ENCODE measurements at regions not wholly inside any gene's neighbourhood (a gene's known extent, or its start where the extent isn't known, plus 50 kb on each side); places are given as distances from the start of the nearest gene placed in this dataset.
"Not testable (repeated sequence)": the region's sequence is repeated elsewhere in the genome, so short reads cannot be mapped to it uniquely, and the experiment has no call there.

DNA sequence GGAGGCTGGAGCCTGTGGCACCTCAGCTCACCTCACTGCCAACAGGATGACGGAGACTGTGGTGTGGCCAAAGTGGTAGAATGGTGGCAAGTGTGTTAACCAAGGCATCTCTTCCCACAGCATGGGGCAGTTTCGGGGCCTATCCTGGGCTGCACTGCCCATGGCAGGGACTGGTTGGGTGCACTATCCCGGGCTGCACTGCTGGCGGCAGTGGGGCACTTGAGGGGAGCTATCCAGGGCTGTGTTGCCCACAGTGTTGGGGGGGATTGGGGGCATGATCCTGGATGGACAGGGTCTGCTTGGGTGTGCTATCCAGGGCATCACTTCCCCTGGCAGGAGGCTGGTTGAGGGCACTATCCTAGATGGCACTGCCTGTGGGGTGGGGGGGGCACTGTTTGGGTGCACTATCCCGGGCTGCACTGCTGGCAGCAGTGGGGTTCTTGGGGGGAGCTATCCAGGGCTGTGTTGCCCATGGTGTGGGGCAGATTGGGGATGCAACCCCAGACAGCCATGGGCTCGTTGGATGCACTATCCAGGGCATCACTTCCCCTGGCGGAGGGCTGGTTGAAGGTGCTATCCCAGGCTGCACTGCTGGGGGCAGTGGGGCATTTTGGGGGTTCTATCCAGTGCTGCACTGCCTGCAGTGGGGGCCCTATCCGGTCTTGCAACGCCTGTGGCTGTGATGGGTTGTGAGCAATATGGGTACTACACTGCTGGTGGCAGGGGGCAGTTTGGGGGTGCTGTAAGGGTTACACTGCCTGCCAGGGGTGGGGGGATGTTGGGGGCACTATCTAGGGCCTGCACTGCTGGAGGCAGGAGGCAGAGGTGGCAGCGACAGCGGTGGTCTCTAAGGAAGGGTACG lies 129.7 kb downstream of the ZNF248 start:
- Histone ChIP-seq H3K36me3 (ENCODE audit: insufficient read depth, low read length) (no peaks in the 10 kb centered on the region), H3K79me2 (ENCODE audit: insufficient read depth, low read length) (no peaks in the 10 kb centered on the region), H3K4me1 (ENCODE audit: insufficient read depth, low read length, poor library complexity, severe bottlenecking) (no peaks in the 10 kb centered on the region), H3K4me3 (ENCODE audit: low read length, poor library complexity, severe bottlenecking) (no peak overlapping the region), H3F3A (ENCODE audit: low read depth) (no peaks in the 10 kb centered on the region), H3K4me2 (ENCODE audit: low read depth, low read length, poor library complexity, severe bottlenecking) (no peak overlapping the region), H3K9me2 (replicated peaks; ENCODE audit: low read depth, low read length) (no peaks in the 10 kb centered on the region), H3K27me3 (ENCODE audit: insufficient read depth, low read length, poor library complexity, severe bottlenecking) (no peaks in the 10 kb centered on the region), H3K9ac (ENCODE audit: low read depth, low read length, poor library complexity, severe bottlenecking) (no peak overlapping the region), H3K9me3 (ENCODE audit: insufficient read depth, low read depth, low read length) (no peaks in the 10 kb centered on the region), H4K20me1 (ENCODE audit: insufficient read depth, low read length, poor library complexity, severe bottlenecking) (no peaks in the 10 kb centered on the region), H2AFZ (ENCODE audit: low read length) (no peak overlapping the region)
- TF ChIP-seq, protein P1, sequence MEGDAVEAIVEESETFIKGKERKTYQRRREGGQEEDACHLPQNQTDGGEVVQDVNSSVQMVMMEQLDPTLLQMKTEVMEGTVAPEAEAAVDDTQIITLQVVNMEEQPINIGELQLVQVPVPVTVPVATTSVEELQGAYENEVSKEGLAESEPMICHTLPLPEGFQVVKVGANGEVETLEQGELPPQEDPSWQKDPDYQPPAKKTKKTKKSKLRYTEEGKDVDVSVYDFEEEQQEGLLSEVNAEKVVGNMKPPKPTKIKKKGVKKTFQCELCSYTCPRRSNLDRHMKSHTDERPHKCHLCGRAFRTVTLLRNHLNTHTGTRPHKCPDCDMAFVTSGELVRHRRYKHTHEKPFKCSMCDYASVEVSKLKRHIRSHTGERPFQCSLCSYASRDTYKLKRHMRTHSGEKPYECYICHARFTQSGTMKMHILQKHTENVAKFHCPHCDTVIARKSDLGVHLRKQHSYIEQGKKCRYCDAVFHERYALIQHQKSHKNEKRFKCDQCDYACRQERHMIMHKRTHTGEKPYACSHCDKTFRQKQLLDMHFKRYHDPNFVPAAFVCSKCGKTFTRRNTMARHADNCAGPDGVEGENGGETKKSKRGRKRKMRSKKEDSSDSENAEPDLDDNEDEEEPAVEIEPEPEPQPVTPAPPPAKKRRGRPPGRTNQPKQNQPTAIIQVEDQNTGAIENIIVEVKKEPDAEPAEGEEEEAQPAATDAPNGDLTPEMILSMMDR (conservative IDR thresholded peaks at IDR 0.05; ENCODE audit: low read length) = no peak
- no peak for TF ChIP-seq EZH2phosphoT487 (IDR thresholded peaks at IDR 0.05; ENCODE audit: borderline replicate concordance)

DNA sequence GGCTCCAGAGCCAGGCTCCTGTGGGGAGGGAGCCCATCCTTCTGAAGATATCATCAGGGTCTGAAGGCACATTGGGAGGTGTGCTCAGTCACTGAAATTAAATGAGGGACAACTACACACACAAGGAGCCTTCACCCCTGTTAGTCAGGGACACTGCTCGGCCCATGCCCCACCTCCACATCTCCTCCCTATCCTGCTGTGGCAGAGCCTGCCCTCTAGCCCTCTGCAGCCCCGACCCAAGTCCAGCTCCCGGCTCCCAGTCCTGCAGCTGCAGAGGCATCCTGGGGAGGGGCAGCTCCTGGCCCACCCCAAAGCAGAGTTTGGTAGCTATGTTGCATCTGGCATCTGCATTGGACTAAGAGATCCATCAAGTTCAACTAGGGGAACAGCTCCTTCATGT lies 136.3 kb downstream of the ZNF248 start:
- Histone ChIP-seq H3K9ac (ENCODE audit: low read depth, low read length, poor library complexity, severe bottlenecking) (no peak overlapping the region), H3K4me1 (ENCODE audit: insufficient read depth, low read length, poor library complexity, severe bottlenecking) (no peaks in the 10 kb centered on the region), H3K9me3 (ENCODE audit: insufficient read depth, low read depth, low read length) (peaks cover 9% of the 10 kb centered on the region; the same call in 1 of the 2 replicates), H3K36me3 (ENCODE audit: insufficient read depth, low read length) (no peaks in the 10 kb centered on the region), H3K9me2 (replicated peaks; ENCODE audit: low read depth, low read length) (no peaks in the 10 kb centered on the region), H3K4me2 (ENCODE audit: low read depth, low read length, poor library complexity, severe bottlenecking) (no peak overlapping the region), H3K27me3 (ENCODE audit: insufficient read depth, low read length, poor library complexity, severe bottlenecking) (no peaks in the 10 kb centered on the region), H3K79me2 (ENCODE audit: insufficient read depth, low read length) (no peaks in the 10 kb centered on the region), H4K20me1 (ENCODE audit: insufficient read depth, low read length, poor library complexity, severe bottlenecking) (no peaks in the 10 kb centered on the region), H3K4me3 (ENCODE audit: low read length, poor library complexity, severe bottlenecking) (no peak overlapping the region), H2AFZ (ENCODE audit: low read length) (no peak overlapping the region), H3F3A (ENCODE audit: low read depth) (no peaks in the 10 kb centered on the region)
- no peak for TF ChIP-seq EZH2phosphoT487 (IDR thresholded peaks at IDR 0.05; ENCODE audit: borderline replicate concordance)
- TF ChIP-seq, protein P1 (conservative IDR thresholded peaks at IDR 0.05; ENCODE audit: low read length) = no peak

DNA sequence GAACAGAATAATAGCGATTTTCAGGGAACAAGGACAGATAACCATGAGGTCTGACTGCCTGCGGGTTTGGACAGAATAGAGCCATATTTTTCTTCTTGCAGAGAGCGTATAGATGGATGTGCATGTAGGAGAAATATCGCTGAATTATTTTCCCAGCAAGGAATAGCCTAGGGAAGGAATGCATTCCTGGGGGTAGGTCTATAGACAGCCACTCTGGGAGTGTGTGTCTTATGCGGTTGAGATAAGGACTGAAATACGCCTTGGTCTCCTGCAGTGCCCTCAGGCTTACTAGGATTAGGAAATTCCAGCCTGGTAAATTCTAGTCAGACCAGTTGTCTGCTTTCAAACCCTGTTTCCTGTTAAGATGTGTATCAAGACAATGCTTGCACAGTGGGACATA lies 139.3 kb downstream of the ZNF248 start:
- H3K4me3 ChIP-seq (ENCODE audit: low read length, poor library complexity, severe bottlenecking); H3K36me3 ChIP-seq (ENCODE audit: insufficient read depth, low read length); H3K9ac ChIP-seq (ENCODE audit: low read depth, low read length, poor library complexity, severe bottlenecking); H3K27me3 ChIP-seq (ENCODE audit: insufficient read depth, low read length, poor library complexity, severe bottlenecking); H3K4me2 ChIP-seq (ENCODE audit: low read depth, low read length, poor library complexity, severe bottlenecking); H3F3A ChIP-seq (ENCODE audit: low read depth); H2AFZ ChIP-seq (ENCODE audit: low read length); H3K79me2 ChIP-seq (ENCODE audit: insufficient read depth, low read length); H3K4me1 ChIP-seq (ENCODE audit: insufficient read depth, low read length, poor library complexity, severe bottlenecking); H4K20me1 ChIP-seq (ENCODE audit: insufficient read depth, low read length, poor library complexity, severe bottlenecking); H3K9me2 ChIP-seq (replicated peaks; ENCODE audit: low read depth, low read length); H3K9me3 ChIP-seq (ENCODE audit: insufficient read depth, low read depth, low read length): not testable (repeated sequence)

DNA sequence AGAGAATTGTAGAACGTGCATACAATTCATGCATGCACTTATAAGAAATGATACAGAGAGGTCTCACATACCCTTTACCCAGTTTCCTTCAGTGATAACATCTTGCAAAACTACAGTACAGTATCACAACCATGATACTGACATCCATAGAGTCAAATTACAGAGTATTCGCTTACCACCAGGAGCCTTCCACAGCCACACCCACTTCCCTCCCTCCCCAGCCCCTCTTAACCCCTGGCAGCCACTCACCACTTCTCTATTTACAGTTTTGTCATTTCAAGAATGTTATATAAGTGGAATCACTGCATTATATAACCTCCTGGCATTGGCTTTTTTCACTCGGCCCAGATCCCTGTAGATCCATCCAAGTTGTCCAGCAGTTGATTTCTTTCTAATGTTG lies 143.8 kb downstream of the ZNF248 start:
- Histone ChIP-seq H3K9me3 (ENCODE audit: insufficient read depth, low read depth, low read length) (peaks cover 6% of the 10 kb centered on the region; the same call in 1 of the 2 replicates), H3K36me3 (ENCODE audit: insufficient read depth, low read length) (no peaks in the 10 kb centered on the region), H3K9ac (ENCODE audit: low read depth, low read length, poor library complexity, severe bottlenecking) (no peak overlapping the region), H3K4me3 (ENCODE audit: low read length, poor library complexity, severe bottlenecking) (no peak overlapping the region), H2AFZ (ENCODE audit: low read length) (no peak overlapping the region), H4K20me1 (ENCODE audit: insufficient read depth, low read length, poor library complexity, severe bottlenecking) (no peaks in the 10 kb centered on the region), H3K79me2 (ENCODE audit: insufficient read depth, low read length) (no peaks in the 10 kb centered on the region), H3F3A (ENCODE audit: low read depth) (no peaks in the 10 kb centered on the region), H3K9me2 (replicated peaks; ENCODE audit: low read depth, low read length) (no peaks in the 10 kb centered on the region), H3K27me3 (ENCODE audit: insufficient read depth, low read length, poor library complexity, severe bottlenecking) (no peaks in the 10 kb centered on the region), H3K4me2 (ENCODE audit: low read depth, low read length, poor library complexity, severe bottlenecking) (no peak overlapping the region), H3K4me1 (ENCODE audit: insufficient read depth, low read length, poor library complexity, severe bottlenecking) (no peaks in the 10 kb centered on the region)
- TF ChIP-seq, protein P1 (conservative IDR thresholded peaks at IDR 0.05; ENCODE audit: low read length) = no peak
- TF ChIP-seq EZH2phosphoT487 (IDR thresholded peaks at IDR 0.05; ENCODE audit: borderline replicate concordance) = no peak

Data from Loucy (cell line).